H9 (cell line): ENCODE measurements at regions not wholly inside any gene's neighbourhood (a gene's known extent, or its start where the extent isn't known, plus 50 kb on each side); places are given as distances from the start of the nearest gene placed in this dataset.

Experiments
- DNase-seq: peaks from one replicate; pipeline ENCODE4 v3.0.0-alpha.2; 2017
- H2AFZ ChIP-seq: one replicate; pipeline ENCODE4 v1.6.1; 2013; ENCODE audit warnings: mild to moderate bottlenecking, low read length, control low read depth, moderate library complexity
- H2AK5ac ChIP-seq: 2 replicates; pipeline ENCODE4 v1.6.1; 2013; ENCODE audit warnings: low read length, control low read depth, mixed read lengths; ENCODE audit not compliant: insufficient read length
- H2BK120ac ChIP-seq: one replicate; pipeline ENCODE4 v1.6.1; 2013; ENCODE audit warnings: low read depth, mild to moderate bottlenecking, low read length, control low read depth, inconsistent platforms; ENCODE audit not compliant: poor library complexity, severe bottlenecking
- H2BK12ac ChIP-seq: 2 replicates; pipeline ENCODE4 v1.6.1; 2013; ENCODE audit warnings: low read length, control low read depth, mixed read lengths, low read depth; ENCODE audit not compliant: insufficient read length
- H2BK15ac ChIP-seq: 2 replicates; pipeline ENCODE4 v1.6.1; 2013; ENCODE audit warnings: low read depth, low read length, control low read depth
- H2BK20ac ChIP-seq: one replicate; pipeline ENCODE4 v1.6.1; 2013; ENCODE audit warnings: low read depth, mild to moderate bottlenecking, low read length, control low read depth, inconsistent platforms; ENCODE audit not compliant: poor library complexity, severe bottlenecking
- H2BK5ac ChIP-seq: 2 replicates; pipeline ENCODE4 v1.6.1; 2013; ENCODE audit warnings: low read length, control low read depth, mixed read lengths; ENCODE audit not compliant: insufficient read length
- H3K14ac ChIP-seq: 2 replicates; pipeline ENCODE4 v1.6.1; 2013; ENCODE audit warnings: low read length, control low read depth; ENCODE audit not compliant: insufficient read depth
- H3K18ac ChIP-seq: 2 replicates; pipeline ENCODE4 v1.6.1; 2013; ENCODE audit warnings: low read depth, mild to moderate bottlenecking, mixed read lengths, low read length, control low read depth; ENCODE audit not compliant: insufficient read length
- H3K23ac ChIP-seq: 2 replicates; pipeline ENCODE4 v1.6.1; 2013; ENCODE audit warnings: low read length, control low read depth, mixed read lengths, low read depth; ENCODE audit not compliant: insufficient read length
- H3K23me2 ChIP-seq: 2 replicates; pipeline ENCODE4 v1.6.1; 2013; ENCODE audit warnings: low read depth, mild to moderate bottlenecking, mixed read lengths, low read length, control low read depth; ENCODE audit not compliant: insufficient read length, poor library complexity, severe bottlenecking
- H3K27ac ChIP-seq: 2 replicates; pipeline ENCODE4 v1.5.1; 2013; ENCODE audit warnings: low read length, control low read depth, mixed read lengths, low read depth; ENCODE audit not compliant: insufficient read length
- H3K27me3 ChIP-seq: 2 replicates; pipeline ENCODE4 v1.6.1; 2013; ENCODE audit warnings: low read length, control low read depth, inconsistent platforms; ENCODE audit not compliant: insufficient read depth
- H3K4ac ChIP-seq: 2 replicates; pipeline ENCODE4 v1.6.1; 2013; ENCODE audit warnings: low read depth, mild to moderate bottlenecking, control low read depth, inconsistent platforms, low read length, moderate library complexity
- H3K4me1 ChIP-seq: 2 replicates; pipeline ENCODE4 v1.6.1; 2013; ENCODE audit warnings: low read length, control low read depth, inconsistent platforms; ENCODE audit not compliant: insufficient read depth
- H3K4me2 ChIP-seq: 2 replicates; pipeline ENCODE4 v1.6.1; 2013; ENCODE audit warnings: low read length, control low read depth, mixed read lengths; ENCODE audit not compliant: insufficient read length, insufficient read depth
- H3K56ac ChIP-seq: 2 replicates; pipeline ENCODE4 v1.6.1; 2013; ENCODE audit warnings: low read depth, mild to moderate bottlenecking, mixed read lengths, low read length, control low read depth; ENCODE audit not compliant: insufficient read length
- H3K79me1 ChIP-seq: 2 replicates; pipeline ENCODE4 v1.6.1; 2013; ENCODE audit warnings: low read depth, mild to moderate bottlenecking, moderate library complexity, low read length, control low read depth, inconsistent platforms; ENCODE audit not compliant: insufficient read depth, poor library complexity, severe bottlenecking
- H3K79me2 ChIP-seq: 2 replicates; pipeline ENCODE4 v1.6.1; 2013; ENCODE audit warnings: low read length, control low read depth, inconsistent platforms; ENCODE audit not compliant: insufficient read depth
- H3K9ac ChIP-seq: 2 replicates; pipeline ENCODE4 v1.6.1; 2013; ENCODE audit warnings: low read length, control low read depth, mixed read lengths; ENCODE audit not compliant: insufficient read length; ENCODE audit errors: extremely low read depth
- H3K9me3 ChIP-seq: one replicate; pipeline ENCODE4 v1.6.1; 2013; ENCODE audit warnings: low read depth, low read length, inconsistent platforms; ENCODE audit not compliant: control insufficient read depth
- H3T11ph ChIP-seq: one replicate; pipeline ENCODE4 v1.6.1; 2013; ENCODE audit warnings: mild to moderate bottlenecking, low read length, control low read depth, inconsistent platforms
- H4K20me1 ChIP-seq: one replicate; pipeline ENCODE4 v1.6.1; 2013; ENCODE audit not compliant: control insufficient read depth, insufficient read length, insufficient read depth
- H4K5ac ChIP-seq: 2 replicates; pipeline ENCODE4 v1.6.1; 2013; ENCODE audit warnings: low read depth, mild to moderate bottlenecking, mixed read lengths, low read length, control low read depth; ENCODE audit not compliant: insufficient read length
- H4K8ac ChIP-seq: replicated peaks from 2 replicates; pipeline ENCODE4 v1.6.1; 2013; ENCODE audit warnings: low read length, control low read depth, mixed read lengths, low read depth; ENCODE audit not compliant: insufficient read length
- H4K91ac ChIP-seq: 2 replicates; pipeline ENCODE4 v1.6.1; 2013; ENCODE audit warnings: low read depth, mild to moderate bottlenecking, moderate library complexity, mixed read lengths, low read length, control low read depth; ENCODE audit not compliant: insufficient read length
- H3K27ac Mint-ChIP-seq, 3 experiments: 2 replicates in 2 of 3; 3 replicates in 1 of 3; pipeline ENCODE4 v1.8.0; 2020 to 2021; ENCODE audit warnings: mixed read lengths in 3 of 3, mild to moderate bottlenecking in 1 of 3, moderate library complexity in 1 of 3
- H3K27me3 Mint-ChIP-seq: 2 replicates; pipeline ENCODE4 v1.8.0; 2021; ENCODE audit warnings: low read depth, mild to moderate bottlenecking, moderate library complexity, mixed read lengths
- H3K36me3 Mint-ChIP-seq, 3 experiments: 2 replicates in 2 of 3; 3 replicates in 1 of 3; pipeline ENCODE4 v1.8.0; 2020 to 2021; ENCODE audit warnings: low read depth in 3 of 3, mixed read lengths in 3 of 3; ENCODE audit not compliant: insufficient read depth in 1 of 3
- H3K4me1 Mint-ChIP-seq, 2 experiments: 2 replicates each; pipeline ENCODE4 v1.8.0; 2020; ENCODE audit warnings: mixed read lengths in 2 of 2
- H3K4me3 Mint-ChIP-seq, 2 experiments: 2 replicates in 1 of 2; 3 replicates in 1 of 2; pipeline ENCODE4 v1.8.0; 2020 to 2021; ENCODE audit warnings: mild to moderate bottlenecking in 2 of 2, mixed read lengths in 2 of 2, moderate library complexity in 1 of 2
- H3K9me3 Mint-ChIP-seq, 2 experiments: 2 replicates in 1 of 2; 3 replicates in 1 of 2; pipeline ENCODE4 v1.8.0; 2020; ENCODE audit warnings: mild to moderate bottlenecking in 2 of 2, mixed read lengths in 2 of 2, moderate library complexity in 1 of 2
- WGBS: extraction: QIAGEN DNeasy Blood & Tissue Kit; methylation state at CpG from one replicate; pipeline ENCODE4 v1.1.7; 2013; ENCODE audit warnings: missing lambda C conversion rate, low lambda C conversion rate, mixed read lengths; ENCODE audit not compliant: insufficient read length; ENCODE audit errors: extremely low coverage; 5-methylcytosine and 5-hydroxymethylcytosine counted together
- TF ChIP-seq, protein P1 (sequence below): fragments of 200-600 bp; sonication (generic); conservative IDR thresholded peaks from 3 replicates; pipeline ENCODE4 v1.8.0; 2021; ENCODE audit warnings: antibody characterized with exemption, mild to moderate bottlenecking

- Histone ChIP-seq H2BK5ac (no peak overlapping the region), H3K79me2 (no peaks in the 10 kb centered on the region), H4K8ac (no peak overlapping the region), H3K4me1 (no peaks in the 10 kb centered on the region), H3T11ph (no peak overlapping the region), H3K14ac (no peak overlapping the region), H3K23me2 (no peaks in the 10 kb centered on the region), H2AK5ac (no peak overlapping the region), H3K9me3 (no peaks in the 10 kb centered on the region), H3K4ac (no peak overlapping the region), H3K56ac (no peak overlapping the region), H4K91ac (no peak overlapping the region), H3K27me3 (no peaks in the 10 kb centered on the region), H2BK120ac (no peak overlapping the region), H3K27ac (no peak overlapping the region), H3K18ac (no peak overlapping the region), H4K20me1 (no peaks in the 10 kb centered on the region), H3K4me2 (no peak overlapping the region), H4K5ac (no peak overlapping the region), H2BK15ac (no peak overlapping the region), H2AFZ (no peak overlapping the region), H3K23ac (no peak overlapping the region), H3K9ac (no peak overlapping the region), H2BK20ac (no peak overlapping the region), H3K79me1 (no peaks in the 10 kb centered on the region), H2BK12ac (no peak overlapping the region)
- DNase-seq, result no peak
- WGBS, result no CpG with 5 or more reads among the region's 1 CpG
- Mint-ChIP-seq H3K4me1 (peaks cover 0 to under 1% of the 10 kb centered on the region in 2 experiments; a peak in 2 of 4 replicates), H3K27ac (no peak overlapping the region; a peak in 1 of 7 replicates), H3K27me3 (no peaks in the 10 kb centered on the region), H3K9me3 (no peaks in the 10 kb centered on the region; a peak in 1 of 5 replicates), H3K4me3 (no peak overlapping the region), H3K36me3 (peaks cover 0 to 2% (median 0%) of the 10 kb centered on the region in 3 experiments; a peak in 1 of 7 replicates)
- TF ChIP-seq, protein P1, sequence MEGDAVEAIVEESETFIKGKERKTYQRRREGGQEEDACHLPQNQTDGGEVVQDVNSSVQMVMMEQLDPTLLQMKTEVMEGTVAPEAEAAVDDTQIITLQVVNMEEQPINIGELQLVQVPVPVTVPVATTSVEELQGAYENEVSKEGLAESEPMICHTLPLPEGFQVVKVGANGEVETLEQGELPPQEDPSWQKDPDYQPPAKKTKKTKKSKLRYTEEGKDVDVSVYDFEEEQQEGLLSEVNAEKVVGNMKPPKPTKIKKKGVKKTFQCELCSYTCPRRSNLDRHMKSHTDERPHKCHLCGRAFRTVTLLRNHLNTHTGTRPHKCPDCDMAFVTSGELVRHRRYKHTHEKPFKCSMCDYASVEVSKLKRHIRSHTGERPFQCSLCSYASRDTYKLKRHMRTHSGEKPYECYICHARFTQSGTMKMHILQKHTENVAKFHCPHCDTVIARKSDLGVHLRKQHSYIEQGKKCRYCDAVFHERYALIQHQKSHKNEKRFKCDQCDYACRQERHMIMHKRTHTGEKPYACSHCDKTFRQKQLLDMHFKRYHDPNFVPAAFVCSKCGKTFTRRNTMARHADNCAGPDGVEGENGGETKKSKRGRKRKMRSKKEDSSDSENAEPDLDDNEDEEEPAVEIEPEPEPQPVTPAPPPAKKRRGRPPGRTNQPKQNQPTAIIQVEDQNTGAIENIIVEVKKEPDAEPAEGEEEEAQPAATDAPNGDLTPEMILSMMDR, result no peak
Observed at GRCh38 chr20:40462566-40462965, 226.5 kb downstream of the MAFB start.
